ENCODE measurements at regions not wholly inside any gene's neighbourhood (a gene's known extent, or its start where the extent isn't known, plus 50 kb on each side); places are given as distances from the start of the nearest gene placed in this dataset.

DNA sequence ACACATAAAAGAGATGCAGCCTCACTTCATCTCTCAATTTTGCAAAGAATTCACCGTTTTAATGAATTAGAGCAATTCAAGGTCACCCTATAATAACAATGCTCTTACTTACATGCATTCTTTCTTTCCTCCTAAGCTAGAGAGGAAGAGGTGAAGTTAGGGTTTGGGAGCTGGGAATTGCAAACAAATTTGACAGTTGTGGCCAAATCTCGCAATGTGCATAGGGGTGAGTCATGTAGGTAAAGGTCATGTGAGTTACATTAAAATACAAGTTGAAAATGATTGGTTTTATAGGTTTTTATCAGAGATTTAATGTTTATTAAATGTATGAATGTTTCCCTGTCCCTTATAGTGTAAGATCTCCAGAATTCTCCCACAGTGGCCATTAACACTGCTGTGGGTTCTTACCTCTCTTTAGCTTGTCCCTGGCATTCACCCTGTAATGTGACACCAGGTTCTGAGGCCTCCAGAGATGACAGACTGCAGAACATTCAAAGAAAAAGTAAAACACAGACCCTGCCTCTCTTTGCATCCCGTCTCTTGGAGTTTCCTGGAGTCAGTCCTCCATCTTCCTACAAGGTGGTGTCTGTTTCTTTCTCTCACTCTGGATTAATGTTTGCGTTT lies 53.7 kb upstream of the LGALSL start:
- H3K27me3 ChIP-seq (replicated peaks in 1 of 4; ENCODE audit: control insufficient read depth in 3 of 4, extremely low read depth in 1 of 4, insufficient read depth in 3 of 4, low read length in 3 of 4), result no peaks in the 10 kb centered on the region
- no peak overlapping the region for H4K8ac ChIP-seq (ENCODE audit: extremely low read depth, insufficient read depth, low read length)
- H3K4me3 ChIP-seq (ENCODE audit: extremely low read depth in 1 of 4, insufficient read depth in 2 of 4, low read depth in 3 of 4, low read length in 4 of 4), result no peak overlapping the region
- H3K9ac ChIP-seq (replicated peaks in 1 of 4; ENCODE audit: extremely low read depth in 1 of 4, low read depth in 3 of 4, low read length in 3 of 4), result no peak overlapping the region
- H3K18ac ChIP-seq (ENCODE audit: extremely low read depth, low read length), result no peak overlapping the region
- H3K79me2 ChIP-seq (ENCODE audit: control insufficient read depth in 1 of 2, insufficient read depth in 2 of 2, low read length in 2 of 2), result no peaks in the 10 kb centered on the region
- no peak overlapping the region for H2BK20ac ChIP-seq (ENCODE audit: low read length)
- no peaks in the 10 kb centered on the region for H4K20me1 ChIP-seq (replicated peaks in 1 of 2; ENCODE audit: control insufficient read depth in 1 of 2, insufficient read depth in 2 of 2, low read length in 2 of 2)
- no peak overlapping the region for H3K4me2 ChIP-seq (ENCODE audit: insufficient read depth in 1 of 2, low read depth in 2 of 2, low read length in 2 of 2)
- DNase-seq (ENCODE audit: low read depth in 1 of 2, low spot score in 2 of 2), result no peak
- WGBS, 2 experiments (ENCODE audit: extremely low coverage in 1 of 2, insufficient coverage in 1 of 2, insufficient read length in 1 of 2, insufficient replicate concordance in 2 of 2, low coverage in 1 of 2, low lambda C conversion rate in 2 of 2, missing lambda C conversion rate in 1 of 2), result 74% methylated on average over 4 of the region's 4 CpGs; no CpG with 5 or more reads in 1 of the 2 experiments
- H3K9me3 ChIP-seq (ENCODE audit: insufficient read depth in 2 of 2, low read depth in 1 of 2, low read length in 1 of 2), result no peaks in the 10 kb centered on the region
- FAIRE-seq, result no peak
- H3K14ac ChIP-seq (ENCODE audit: insufficient read length), result no peak overlapping the region
- H4K5ac ChIP-seq (ENCODE audit: insufficient read length, low read depth, low read length), result no peak overlapping the region
- no peak overlapping the region for H3K56ac ChIP-seq (replicated peaks; ENCODE audit: insufficient read length, low read depth, low read length)
- no peaks in the 10 kb centered on the region for H3K36me3 ChIP-seq (ENCODE audit: control insufficient read depth in 2 of 4, insufficient read depth in 4 of 4, low read length in 3 of 4)
- TF ChIP-seq ZNF274 (IDR thresholded peaks at IDR 0.05; ENCODE audit: borderline replicate concordance, extremely low read depth, low read length) (no peak), SP4 (IDR thresholded peaks at IDR 0.05; ENCODE audit: low read length) (no peak), SIRT6 (IDR thresholded peaks at IDR 0.05; ENCODE audit: low read length) (no peak), CBX8 (IDR thresholded peaks at IDR 0.05; ENCODE audit: borderline replicate concordance, low read depth, low read length) (no peak), CHD1 (IDR thresholded peaks at IDR 0.05; ENCODE audit: low read depth, low read length) (no peak), MAFK (IDR thresholded peaks at IDR 0.05; ENCODE audit: low read depth, low read length) (no peak), RXRA (IDR thresholded peaks at IDR 0.05; ENCODE audit: insufficient read depth, low read depth, low read length) (no peak)
- H2BK15ac ChIP-seq (ENCODE audit: low read length), result no peak overlapping the region
- 0 out of 2 replicates have a peak overlapping the region, but pooled peaks have one; percentile 31 for H2BK5ac ChIP-seq (ENCODE audit: low read depth, low read length)
- no peak overlapping the region for H4K91ac ChIP-seq (replicated peaks; ENCODE audit: insufficient read length, low read length)
- CTCF ChIA-PET (ENCODE audit: partially characterized antibody), result interaction anchor here (0.7 to 1.8 kb wide), 8 partner anchors 10 to 222 kb away, joined by 3 to 7 read pairs (median 4); no protein-coding TSS in a partner anchor
- H3K79me1 ChIP-seq (ENCODE audit: low read depth, low read length), result no peaks in the 10 kb centered on the region
- peaks cover 1% of the 10 kb centered on the region for H3K23me2 ChIP-seq (ENCODE audit: low read depth, low read length)
- H2BK120ac ChIP-seq (replicated peaks; ENCODE audit: low read depth, low read length), result no peak overlapping the region
- no peak overlapping the region for H3K4ac ChIP-seq (replicated peaks; ENCODE audit: insufficient read length, low read depth, low read length)
- H2AFZ ChIP-seq (ENCODE audit: low read length), result no peak overlapping the region
- H3K4me1 ChIP-seq (replicated peaks in 1 of 4; ENCODE audit: control insufficient read depth in 3 of 4, insufficient read depth in 4 of 4, low read length in 3 of 4), result peaks cover 18 to 30% (median 24%) of the 10 kb centered on the region in 4 experiments
- POLR2A ChIA-PET (ENCODE audit: partially characterized antibody), result interaction anchor here (0.6 kb wide), 1 partner anchor 93 kb away, joined by 3 read pairs; no protein-coding TSS in a partner anchor
- no peak overlapping the region for H2AK5ac ChIP-seq (ENCODE audit: low read depth, low read length)
- H3K27ac ChIP-seq (ENCODE audit: low read depth, low read length), result no peak overlapping the region
- no peak overlapping the region for H3K23ac ChIP-seq (ENCODE audit: insufficient read length)
- H2BK12ac ChIP-seq (ENCODE audit: low read depth, low read length), result 0 out of 2 replicates have a peak overlapping the region, but pooled peaks have one; percentile 65

All from H1 (cell line).